H9 (cell line): ENCODE measurements at regions not wholly inside any gene's neighbourhood (a gene's known extent, or its start where the extent isn't known, plus 50 kb on each side); places are given as distances from the start of the nearest gene placed in this dataset.

Experiments
- DNase-seq: peaks from one replicate; pipeline ENCODE4 v3.0.0-alpha.2; 2017
- H2AFZ ChIP-seq: one replicate; pipeline ENCODE4 v1.6.1; 2013; ENCODE audit warnings: mild to moderate bottlenecking, low read length, control low read depth, moderate library complexity
- H2AK5ac ChIP-seq: 2 replicates; pipeline ENCODE4 v1.6.1; 2013; ENCODE audit warnings: low read length, control low read depth, mixed read lengths; ENCODE audit not compliant: insufficient read length
- H2BK120ac ChIP-seq: one replicate; pipeline ENCODE4 v1.6.1; 2013; ENCODE audit warnings: low read depth, mild to moderate bottlenecking, low read length, control low read depth, inconsistent platforms; ENCODE audit not compliant: poor library complexity, severe bottlenecking
- H2BK12ac ChIP-seq: 2 replicates; pipeline ENCODE4 v1.6.1; 2013; ENCODE audit warnings: low read length, control low read depth, mixed read lengths, low read depth; ENCODE audit not compliant: insufficient read length
- H2BK15ac ChIP-seq: 2 replicates; pipeline ENCODE4 v1.6.1; 2013; ENCODE audit warnings: low read depth, low read length, control low read depth
- H2BK20ac ChIP-seq: one replicate; pipeline ENCODE4 v1.6.1; 2013; ENCODE audit warnings: low read depth, mild to moderate bottlenecking, low read length, control low read depth, inconsistent platforms; ENCODE audit not compliant: poor library complexity, severe bottlenecking
- H2BK5ac ChIP-seq: 2 replicates; pipeline ENCODE4 v1.6.1; 2013; ENCODE audit warnings: low read length, control low read depth, mixed read lengths; ENCODE audit not compliant: insufficient read length
- H3K14ac ChIP-seq: 2 replicates; pipeline ENCODE4 v1.6.1; 2013; ENCODE audit warnings: low read length, control low read depth; ENCODE audit not compliant: insufficient read depth
- H3K18ac ChIP-seq: 2 replicates; pipeline ENCODE4 v1.6.1; 2013; ENCODE audit warnings: low read depth, mild to moderate bottlenecking, mixed read lengths, low read length, control low read depth; ENCODE audit not compliant: insufficient read length
- H3K23ac ChIP-seq: 2 replicates; pipeline ENCODE4 v1.6.1; 2013; ENCODE audit warnings: low read length, control low read depth, mixed read lengths, low read depth; ENCODE audit not compliant: insufficient read length
- H3K23me2 ChIP-seq: 2 replicates; pipeline ENCODE4 v1.6.1; 2013; ENCODE audit warnings: low read depth, mild to moderate bottlenecking, mixed read lengths, low read length, control low read depth; ENCODE audit not compliant: insufficient read length, poor library complexity, severe bottlenecking
- H3K27ac ChIP-seq: 2 replicates; pipeline ENCODE4 v1.5.1; 2013; ENCODE audit warnings: low read length, control low read depth, mixed read lengths, low read depth; ENCODE audit not compliant: insufficient read length
- H3K27me3 ChIP-seq: 2 replicates; pipeline ENCODE4 v1.6.1; 2013; ENCODE audit warnings: low read length, control low read depth, inconsistent platforms; ENCODE audit not compliant: insufficient read depth
- H3K4ac ChIP-seq: 2 replicates; pipeline ENCODE4 v1.6.1; 2013; ENCODE audit warnings: low read depth, mild to moderate bottlenecking, control low read depth, inconsistent platforms, low read length, moderate library complexity
- H3K4me1 ChIP-seq: 2 replicates; pipeline ENCODE4 v1.6.1; 2013; ENCODE audit warnings: low read length, control low read depth, inconsistent platforms; ENCODE audit not compliant: insufficient read depth
- H3K4me2 ChIP-seq: 2 replicates; pipeline ENCODE4 v1.6.1; 2013; ENCODE audit warnings: low read length, control low read depth, mixed read lengths; ENCODE audit not compliant: insufficient read length, insufficient read depth
- H3K56ac ChIP-seq: 2 replicates; pipeline ENCODE4 v1.6.1; 2013; ENCODE audit warnings: low read depth, mild to moderate bottlenecking, mixed read lengths, low read length, control low read depth; ENCODE audit not compliant: insufficient read length
- H3K79me1 ChIP-seq: 2 replicates; pipeline ENCODE4 v1.6.1; 2013; ENCODE audit warnings: low read depth, mild to moderate bottlenecking, moderate library complexity, low read length, control low read depth, inconsistent platforms; ENCODE audit not compliant: insufficient read depth, poor library complexity, severe bottlenecking
- H3K79me2 ChIP-seq: 2 replicates; pipeline ENCODE4 v1.6.1; 2013; ENCODE audit warnings: low read length, control low read depth, inconsistent platforms; ENCODE audit not compliant: insufficient read depth
- H3K9ac ChIP-seq: 2 replicates; pipeline ENCODE4 v1.6.1; 2013; ENCODE audit warnings: low read length, control low read depth, mixed read lengths; ENCODE audit not compliant: insufficient read length; ENCODE audit errors: extremely low read depth
- H3K9me3 ChIP-seq: one replicate; pipeline ENCODE4 v1.6.1; 2013; ENCODE audit warnings: low read depth, low read length, inconsistent platforms; ENCODE audit not compliant: control insufficient read depth
- H3T11ph ChIP-seq: one replicate; pipeline ENCODE4 v1.6.1; 2013; ENCODE audit warnings: mild to moderate bottlenecking, low read length, control low read depth, inconsistent platforms
- H4K20me1 ChIP-seq: one replicate; pipeline ENCODE4 v1.6.1; 2013; ENCODE audit not compliant: control insufficient read depth, insufficient read length, insufficient read depth
- H4K5ac ChIP-seq: 2 replicates; pipeline ENCODE4 v1.6.1; 2013; ENCODE audit warnings: low read depth, mild to moderate bottlenecking, mixed read lengths, low read length, control low read depth; ENCODE audit not compliant: insufficient read length
- H4K8ac ChIP-seq: replicated peaks from 2 replicates; pipeline ENCODE4 v1.6.1; 2013; ENCODE audit warnings: low read length, control low read depth, mixed read lengths, low read depth; ENCODE audit not compliant: insufficient read length
- H4K91ac ChIP-seq: 2 replicates; pipeline ENCODE4 v1.6.1; 2013; ENCODE audit warnings: low read depth, mild to moderate bottlenecking, moderate library complexity, mixed read lengths, low read length, control low read depth; ENCODE audit not compliant: insufficient read length
- H3K27ac Mint-ChIP-seq, 3 experiments: 2 replicates in 2 of 3; 3 replicates in 1 of 3; pipeline ENCODE4 v1.8.0; 2020 to 2021; ENCODE audit warnings: mixed read lengths in 3 of 3, mild to moderate bottlenecking in 1 of 3, moderate library complexity in 1 of 3
- H3K27me3 Mint-ChIP-seq: 2 replicates; pipeline ENCODE4 v1.8.0; 2021; ENCODE audit warnings: low read depth, mild to moderate bottlenecking, moderate library complexity, mixed read lengths
- H3K36me3 Mint-ChIP-seq, 3 experiments: 2 replicates in 2 of 3; 3 replicates in 1 of 3; pipeline ENCODE4 v1.8.0; 2020 to 2021; ENCODE audit warnings: low read depth in 3 of 3, mixed read lengths in 3 of 3; ENCODE audit not compliant: insufficient read depth in 1 of 3
- H3K4me1 Mint-ChIP-seq, 2 experiments: 2 replicates each; pipeline ENCODE4 v1.8.0; 2020; ENCODE audit warnings: mixed read lengths in 2 of 2
- H3K4me3 Mint-ChIP-seq, 2 experiments: 2 replicates in 1 of 2; 3 replicates in 1 of 2; pipeline ENCODE4 v1.8.0; 2020 to 2021; ENCODE audit warnings: mild to moderate bottlenecking in 2 of 2, mixed read lengths in 2 of 2, moderate library complexity in 1 of 2
- H3K9me3 Mint-ChIP-seq, 2 experiments: 2 replicates in 1 of 2; 3 replicates in 1 of 2; pipeline ENCODE4 v1.8.0; 2020; ENCODE audit warnings: mild to moderate bottlenecking in 2 of 2, mixed read lengths in 2 of 2, moderate library complexity in 1 of 2
- whole genome bisulfite sequencing: extraction: QIAGEN DNeasy Blood & Tissue Kit; methylation state at CpG from one replicate; pipeline ENCODE4 v1.1.7; 2013; ENCODE audit warnings: missing lambda C conversion rate, low lambda C conversion rate, mixed read lengths; ENCODE audit not compliant: insufficient read length; ENCODE audit errors: extremely low coverage; 5-methylcytosine and 5-hydroxymethylcytosine counted together
- TF ChIP-seq, protein P1 (sequence below): fragments of 200-600 bp; sonication (generic); conservative IDR thresholded peaks from 3 replicates; pipeline ENCODE4 v1.8.0; 2021; ENCODE audit warnings: antibody characterized with exemption, mild to moderate bottlenecking

DNA sequence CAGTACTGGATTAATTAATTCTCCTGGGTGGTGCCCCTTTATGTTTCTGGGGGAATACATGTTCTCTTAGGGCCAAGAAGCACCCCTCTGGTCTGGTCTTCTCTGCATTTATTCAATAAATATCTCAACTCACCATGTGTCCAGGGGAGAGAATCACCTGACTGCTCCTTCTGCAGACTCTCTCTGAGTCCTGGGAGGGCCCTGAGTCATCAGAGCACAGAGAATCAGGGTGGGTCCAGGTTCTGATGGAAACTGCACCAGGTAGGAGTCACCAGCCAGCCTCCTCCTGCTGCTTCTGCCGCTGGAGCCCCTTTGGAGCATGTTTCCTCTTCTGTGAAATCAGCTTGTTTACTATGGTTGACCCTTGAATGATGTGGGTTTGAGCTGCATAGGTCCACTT lies 107.7 kb upstream of the PLET1 start:
- H2AK5ac ChIP-seq = no peak overlapping the region
- no peak overlapping the region for H3K18ac ChIP-seq
- H4K5ac ChIP-seq = no peak overlapping the region
- Mint-ChIP-seq H3K4me1 (peaks cover 0 to 5% of the 10 kb centered on the region in 2 experiments; a peak in 2 of 4 replicates), H3K27me3 (peaks cover 7% of the 10 kb centered on the region), H3K36me3 (peaks cover 0 to 1% (median 0%) of the 10 kb centered on the region in 3 experiments; a peak in 1 of 7 replicates), H3K9me3 (peaks cover 2 to 7% of the 10 kb centered on the region in 2 experiments; a peak in 3 of 5 replicates), H3K4me3 (no peak overlapping the region), H3K27ac (no peak overlapping the region)
- H2BK15ac ChIP-seq = no peak overlapping the region
- no peaks in the 10 kb centered on the region for H3K9me3 ChIP-seq
- H3T11ph ChIP-seq = no peak overlapping the region
- WGBS = no CpG with 5 or more reads among the region's 1 CpG
- H2BK12ac ChIP-seq = no peak overlapping the region
- H4K20me1 ChIP-seq = no peaks in the 10 kb centered on the region
- no peak overlapping the region for H4K91ac ChIP-seq
- no peak overlapping the region for H2BK5ac ChIP-seq
- H3K4me2 ChIP-seq = no peak overlapping the region
- no peak overlapping the region for H2BK120ac ChIP-seq
- H3K79me1 ChIP-seq = no peaks in the 10 kb centered on the region
- H3K23ac ChIP-seq = no peak overlapping the region
- H2BK20ac ChIP-seq = no peak overlapping the region
- no peak overlapping the region for H3K9ac ChIP-seq
- no peak overlapping the region for H3K14ac ChIP-seq
- TF ChIP-seq, protein P1, sequence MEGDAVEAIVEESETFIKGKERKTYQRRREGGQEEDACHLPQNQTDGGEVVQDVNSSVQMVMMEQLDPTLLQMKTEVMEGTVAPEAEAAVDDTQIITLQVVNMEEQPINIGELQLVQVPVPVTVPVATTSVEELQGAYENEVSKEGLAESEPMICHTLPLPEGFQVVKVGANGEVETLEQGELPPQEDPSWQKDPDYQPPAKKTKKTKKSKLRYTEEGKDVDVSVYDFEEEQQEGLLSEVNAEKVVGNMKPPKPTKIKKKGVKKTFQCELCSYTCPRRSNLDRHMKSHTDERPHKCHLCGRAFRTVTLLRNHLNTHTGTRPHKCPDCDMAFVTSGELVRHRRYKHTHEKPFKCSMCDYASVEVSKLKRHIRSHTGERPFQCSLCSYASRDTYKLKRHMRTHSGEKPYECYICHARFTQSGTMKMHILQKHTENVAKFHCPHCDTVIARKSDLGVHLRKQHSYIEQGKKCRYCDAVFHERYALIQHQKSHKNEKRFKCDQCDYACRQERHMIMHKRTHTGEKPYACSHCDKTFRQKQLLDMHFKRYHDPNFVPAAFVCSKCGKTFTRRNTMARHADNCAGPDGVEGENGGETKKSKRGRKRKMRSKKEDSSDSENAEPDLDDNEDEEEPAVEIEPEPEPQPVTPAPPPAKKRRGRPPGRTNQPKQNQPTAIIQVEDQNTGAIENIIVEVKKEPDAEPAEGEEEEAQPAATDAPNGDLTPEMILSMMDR = no peak
- H3K4me1 ChIP-seq = no peaks in the 10 kb centered on the region
- H3K56ac ChIP-seq = no peak overlapping the region
- DNase-seq = no peak
- no peak overlapping the region for H2AFZ ChIP-seq
- no peaks in the 10 kb centered on the region for H3K23me2 ChIP-seq
- H4K8ac ChIP-seq = no peak overlapping the region
- H3K27me3 ChIP-seq = no peaks in the 10 kb centered on the region
- no peak overlapping the region for H3K4ac ChIP-seq
- H3K79me2 ChIP-seq = no peaks in the 10 kb centered on the region
- no peak overlapping the region for H3K27ac ChIP-seq
